Jurkat, Clone E6-1 (cell line): ENCODE measurements at regions not wholly inside any gene's neighbourhood (a gene's known extent, or its start where the extent isn't known, plus 50 kb on each side); places are given as distances from the start of the nearest gene placed in this dataset.

ENCODE experiments used
- DNase-seq: peaks from one replicate; pipeline ENCODE4 v3.0.0-alpha.2; 2011; ENCODE audit warnings: low read depth, low spot score
- H3K4me3 ChIP-seq: 2 replicates; pipeline ENCODE4 v1.5.1; 2011; ENCODE audit warnings: mild to moderate bottlenecking, low read length, control low read depth, moderate library complexity

GRCh38 chr6:144583614-144583954 lies 298.4 kb downstream of the UTRN start:
- peak overlapping the region; percentile 54 for H3K4me3 ChIP-seq

DNA sequence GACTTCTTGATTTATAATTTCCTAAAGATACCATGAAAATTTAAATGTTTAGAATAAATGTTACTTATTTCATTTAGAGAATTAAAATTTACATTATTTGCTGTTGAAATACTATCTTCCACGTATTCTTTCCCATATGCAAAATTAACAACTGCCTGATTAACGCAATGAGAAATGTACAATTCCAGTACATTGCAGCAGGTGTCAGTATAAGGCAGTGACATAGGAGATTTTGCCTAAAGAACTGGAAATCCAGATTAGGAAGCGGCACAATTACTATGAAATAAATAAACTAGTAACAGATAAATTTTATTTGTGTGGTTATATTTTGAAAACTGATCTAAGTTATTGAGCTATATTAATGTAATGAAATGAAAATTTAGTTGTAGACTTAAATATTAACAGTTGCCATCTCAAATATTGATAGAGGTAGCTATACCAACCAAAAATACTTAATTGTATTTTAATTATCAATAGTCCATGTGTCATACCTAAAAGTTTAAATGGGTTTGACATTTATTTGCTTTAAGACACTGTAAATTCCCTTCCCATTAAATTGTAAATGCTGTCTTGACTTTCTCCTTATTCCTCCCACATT lies 300.2 kb downstream of the UTRN start:
- DNase-seq = peak; percentile 41
- H3K4me3 ChIP-seq = no peak overlapping the region

More at GRCh38 chr6:144583614-144583954, 298.4 kb downstream of the UTRN start:
- no peak for DNase-seq

DNA sequence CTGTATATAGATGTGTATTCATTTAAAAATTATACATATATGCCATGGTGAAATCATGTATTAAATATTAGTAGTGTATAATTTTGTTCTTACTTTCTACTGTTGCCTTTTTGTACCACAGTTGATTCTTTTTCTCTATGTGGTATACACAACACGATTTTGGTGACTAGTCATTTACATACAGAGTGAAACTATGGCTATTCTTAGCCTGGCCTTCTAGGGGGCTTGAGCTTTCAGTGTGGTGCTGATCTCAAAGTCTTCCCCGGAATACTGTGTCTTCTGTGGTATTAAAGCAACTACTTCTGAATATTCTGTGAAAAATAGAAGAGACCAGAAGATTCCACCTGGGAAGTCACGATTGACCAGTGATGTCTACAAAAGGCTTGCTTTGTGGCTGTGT lies 301.9 kb downstream of the UTRN start:
- H3K4me3 ChIP-seq = no peak overlapping the region
- DNase-seq = no peak

DNA sequence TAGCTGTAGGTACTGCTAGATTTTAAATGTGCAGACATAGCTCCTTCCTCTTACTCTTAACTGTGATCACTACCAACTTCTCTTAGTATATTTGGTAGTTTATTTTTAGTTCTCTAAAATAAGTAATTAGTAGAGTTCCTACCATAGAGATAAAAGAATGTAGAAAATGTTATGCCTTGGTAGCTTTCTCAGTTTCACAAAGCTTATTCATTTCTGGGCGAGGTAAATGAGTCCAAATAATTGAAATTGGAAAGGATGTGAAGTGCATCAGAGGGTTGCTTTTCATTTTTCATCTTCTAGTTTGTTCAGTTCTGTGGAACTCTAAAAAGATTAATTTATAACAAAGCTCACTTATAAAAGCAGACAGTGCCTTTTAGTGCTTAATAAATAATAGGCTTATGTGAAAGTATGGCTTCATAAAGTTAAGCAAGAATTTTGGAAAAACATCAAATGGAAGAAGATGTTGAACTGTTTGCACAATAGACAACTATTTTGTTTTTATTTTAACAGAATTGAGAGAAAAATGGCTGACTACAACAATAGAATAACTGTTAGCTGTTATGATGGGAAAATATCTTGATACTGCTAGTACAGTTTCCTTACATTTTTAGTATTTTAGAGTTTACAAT lies 303.7 kb downstream of the UTRN start:
- no peak for DNase-seq

GRCh38 chr6:144590532-144590931 lies 305.4 kb downstream of the UTRN start:
- no peak overlapping the region for H3K4me3 ChIP-seq
- DNase-seq = no peak

More for the DNA sequence above, 303.7 kb downstream of the UTRN start:
- H3K4me3 ChIP-seq = no peak overlapping the region

- no peak overlapping the region for H3K4me3 ChIP-seq
- no peak for DNase-seq
Measured at GRCh38 chr6:144593392-144593791, 308.3 kb downstream of the UTRN start.

DNA sequence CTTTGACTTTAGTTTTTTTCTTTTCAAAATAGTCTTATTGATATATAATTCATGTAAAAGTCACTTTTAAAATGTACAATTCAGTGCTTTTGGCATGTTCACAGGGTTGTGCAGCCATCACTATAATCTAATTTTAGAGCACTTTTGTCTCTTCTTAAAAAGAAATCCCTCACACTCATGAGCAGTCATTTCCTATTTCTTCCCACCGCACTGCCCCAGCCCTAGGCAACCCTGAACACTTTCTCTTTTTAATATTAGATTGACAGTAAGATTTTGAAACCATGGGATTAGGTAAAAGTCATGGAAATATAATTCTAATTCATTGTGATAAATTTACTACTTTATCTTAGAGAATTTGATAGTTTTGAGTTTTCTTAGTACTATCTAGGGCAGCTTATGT lies 309.4 kb downstream of the UTRN start:
- H3K4me3 ChIP-seq = no peak overlapping the region
- DNase-seq = no peak

DNA sequence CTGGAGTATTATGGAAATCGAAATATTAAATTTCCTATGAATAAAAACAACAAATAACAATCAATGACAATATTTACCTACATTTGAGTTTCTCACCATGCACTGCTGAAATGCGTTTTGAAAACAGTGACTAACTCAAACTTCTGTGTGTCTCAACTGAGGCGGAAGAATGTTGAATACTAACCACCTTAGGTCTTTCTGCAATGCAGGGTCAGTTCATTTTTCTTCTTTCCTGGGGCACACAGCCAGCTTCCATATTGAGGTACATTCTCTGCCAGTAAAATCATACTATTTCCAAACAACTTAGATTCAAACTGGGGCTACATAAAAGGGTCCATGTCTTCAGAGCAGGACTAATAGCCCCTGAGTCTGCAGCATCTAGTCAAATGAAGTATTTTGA lies 310.1 kb downstream of the UTRN start:
- H3K4me3 ChIP-seq = no peak overlapping the region
- DNase-seq = no peak

DNA sequence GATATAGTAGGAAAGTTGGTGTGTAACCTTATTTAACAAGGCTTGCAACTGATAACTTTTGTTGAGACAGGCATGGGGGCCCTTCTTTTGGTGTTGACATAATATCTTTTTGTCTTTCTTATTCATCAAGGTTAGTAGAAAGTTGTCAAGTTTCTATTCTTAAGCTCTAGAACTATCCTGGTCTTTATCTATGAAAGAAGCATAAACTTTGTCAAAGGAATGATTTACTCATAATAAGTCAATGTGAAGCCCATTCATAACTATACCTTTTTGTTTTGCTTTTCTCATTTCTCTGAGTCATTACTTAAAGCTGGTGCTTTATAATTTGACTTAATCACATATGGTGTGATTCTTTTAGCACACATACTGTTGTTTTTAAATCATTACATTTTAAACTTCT lies 312.4 kb downstream of the UTRN start:
- H3K4me3 ChIP-seq = no peak overlapping the region
- no peak for DNase-seq

- no peak for DNase-seq
- H3K4me3 ChIP-seq = no peak overlapping the region
Measured at GRCh38 chr6:144599615-144600014, 314.5 kb downstream of the UTRN start.

- H3K4me3 ChIP-seq = no peak overlapping the region
- DNase-seq = no peak
Measured at GRCh38 chr6:144601221-144601620, 316.1 kb downstream of the UTRN start.

- H3K4me3 ChIP-seq = no peak overlapping the region
- peak; percentile 24 for DNase-seq
Measured at GRCh38 chr6:144602523-144603180, 317.5 kb downstream of the UTRN start.

DNA sequence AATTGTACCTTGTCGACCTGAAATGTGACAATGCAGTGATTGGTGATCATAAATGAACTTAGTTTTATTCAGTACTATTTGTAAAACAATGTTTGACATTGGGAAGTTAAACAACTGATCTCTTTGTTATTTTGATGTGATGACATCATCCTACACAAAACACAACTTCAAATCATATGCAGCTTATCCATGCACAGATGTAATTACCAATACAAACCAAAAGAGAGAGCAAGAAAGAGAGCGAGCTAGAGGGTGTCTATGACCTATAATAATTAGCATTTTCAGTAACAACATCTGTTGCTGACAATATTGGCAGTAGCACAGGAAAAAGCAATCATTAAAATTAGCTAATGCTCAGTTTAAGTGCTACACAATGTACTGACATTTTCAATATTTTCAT lies 320.9 kb downstream of the UTRN start:
- no peak overlapping the region for H3K4me3 ChIP-seq
- DNase-seq = no peak

DNA sequence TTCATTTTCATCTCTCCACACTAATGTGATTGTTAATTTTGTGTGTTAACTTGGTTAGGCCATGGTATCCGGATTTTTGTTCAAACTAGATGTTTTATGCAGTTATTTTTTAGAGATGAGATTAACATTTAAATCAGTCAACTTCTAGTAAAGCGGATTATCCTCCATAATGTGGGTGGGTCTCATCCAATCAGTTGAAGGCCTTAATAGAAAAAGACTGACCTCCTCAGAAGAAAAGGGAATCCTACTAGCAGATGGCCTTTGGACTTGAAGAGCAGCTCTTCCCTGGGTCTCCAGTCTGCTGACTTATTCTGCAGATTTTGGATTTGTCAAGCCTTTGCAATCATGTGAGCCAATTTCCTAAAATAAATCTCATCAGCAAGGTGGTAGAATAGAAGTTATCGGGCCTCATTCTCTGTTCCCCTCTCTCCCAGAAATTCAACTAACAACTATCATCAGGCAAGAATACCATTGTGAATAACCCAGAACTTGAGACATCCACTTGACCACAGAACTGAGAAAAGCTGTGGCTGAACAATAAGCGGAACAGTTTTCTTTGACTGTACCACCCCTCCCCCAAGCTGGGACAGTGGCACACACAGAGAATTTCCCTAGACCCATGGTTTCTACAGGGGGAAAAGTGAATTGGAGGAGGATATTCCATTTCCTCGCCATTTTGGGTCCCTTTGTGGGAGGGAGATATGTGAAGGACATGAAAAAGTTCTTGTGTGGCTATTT lies 323.0 kb downstream of the UTRN start:
- H3K4me3 ChIP-seq = no peak overlapping the region
- DNase-seq = no peak

- no peak overlapping the region for H3K4me3 ChIP-seq
- DNase-seq = no peak
Measured at GRCh38 chr6:144612811-144613210, 327.7 kb downstream of the UTRN start.

GRCh38 chr6:144613859-144614258 lies 328.7 kb downstream of the UTRN start:
- no peak for DNase-seq
- H3K4me3 ChIP-seq = no peak overlapping the region

DNA sequence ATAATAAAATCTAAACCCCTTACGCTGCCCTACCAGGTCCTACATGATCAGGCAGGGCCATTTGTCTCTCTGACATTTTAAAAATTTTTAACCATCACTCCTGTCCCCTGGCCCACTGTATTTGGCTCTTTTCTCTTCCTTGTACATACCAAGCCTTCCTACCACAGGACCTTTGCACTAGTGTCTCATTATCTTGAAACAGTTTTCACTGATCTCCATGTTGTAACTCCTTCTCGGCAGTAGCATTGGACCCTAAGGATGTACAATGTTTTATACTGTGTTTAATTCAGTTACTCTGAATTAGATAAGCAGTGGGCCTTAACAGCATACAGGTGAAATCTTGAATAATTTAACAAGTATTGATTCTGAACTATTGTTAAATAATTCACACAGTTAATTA lies 330.7 kb downstream of the UTRN start:
- DNase-seq = no peak
- no peak overlapping the region for H3K4me3 ChIP-seq

GRCh38 chr6:144617191-144617590 lies 332.1 kb downstream of the UTRN start:
- H3K4me3 ChIP-seq = no peak overlapping the region
- DNase-seq = no peak

DNA sequence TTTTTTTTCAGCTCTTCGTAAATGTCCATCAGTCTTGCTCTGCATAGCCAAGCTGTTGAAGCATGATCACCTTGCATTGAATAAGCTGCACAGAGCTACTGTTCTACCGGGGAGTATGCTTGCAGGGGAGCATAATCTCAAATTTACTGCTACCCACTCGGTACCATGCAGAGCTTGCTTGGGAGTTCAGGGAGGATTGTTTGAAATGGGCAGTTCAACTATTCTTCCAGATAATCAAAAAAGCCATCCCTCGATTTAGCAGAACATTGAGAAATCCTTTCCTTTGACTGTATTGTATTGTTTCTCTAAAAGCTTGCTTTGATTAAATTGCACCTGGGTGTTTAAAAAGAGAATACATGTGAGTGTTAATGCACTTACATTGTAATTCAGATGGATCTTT lies 332.6 kb downstream of the UTRN start:
- DNase-seq = no peak
- H3K4me3 ChIP-seq = no peak overlapping the region

- no peak overlapping the region for H3K4me3 ChIP-seq
- DNase-seq = no peak
Measured at GRCh38 chr6:144619966-144620365, 334.8 kb downstream of the UTRN start.
